A673 (cell line): ENCODE measurements at regions not wholly inside any gene's neighbourhood (a gene's known extent, or its start where the extent isn't known, plus 50 kb on each side); places are given as distances from the start of the nearest gene placed in this dataset.

Experiments used
- CTCF ChIP-seq: fragments of 300-800, 200-600 bp; sonication (generic); conservative IDR thresholded peaks from 2 replicates; pipeline ENCODE4 v1.5.1; 2017; ENCODE audit warnings: low read depth, mild to moderate bottlenecking, antibody characterized with exemption, low read length, moderate library complexity, mixed read lengths
- EZH2 ChIP-seq: fragments of 200-600 bp; sonication (generic); IDR thresholded peaks from 2 replicates; pipeline ENCODE4 v1.6.1; 2017; ENCODE audit warnings: borderline replicate concordance, low read depth, mild to moderate bottlenecking, mixed read lengths, antibody characterized with exemption, low read length; ENCODE audit not compliant: poor library complexity, severe bottlenecking

GRCh38 chr6:14754751-14755513 lies 490.9 kb upstream of the JARID2 start:
- no peak for TF ChIP-seq EZH2
- no peak for TF ChIP-seq CTCF
